ENCODE measurements at regions not wholly inside any gene's neighbourhood (a gene's known extent, or its start where the extent isn't known, plus 50 kb on each side); places are given as distances from the start of the nearest gene placed in this dataset.

DNA sequence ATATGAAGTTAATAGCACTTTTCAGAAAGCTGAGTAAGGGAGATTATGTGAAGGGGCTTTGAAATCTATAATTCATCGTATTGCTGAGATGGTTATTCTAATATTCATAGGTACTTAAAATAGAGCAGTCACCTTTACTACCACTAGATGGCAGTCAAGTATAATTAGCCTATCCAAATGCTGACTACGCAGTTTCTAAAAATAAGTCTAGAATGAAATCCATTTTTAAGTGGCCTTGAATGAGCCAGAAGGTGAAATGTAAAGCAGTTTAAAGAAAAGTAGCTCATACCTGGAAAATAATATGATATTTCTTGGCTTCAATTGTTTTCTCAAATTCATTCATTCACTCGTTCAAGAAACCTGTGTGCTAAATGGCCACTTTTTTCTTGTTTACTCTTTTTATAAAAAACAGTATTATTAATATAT lies 1277.1 kb downstream of the GATA3 start:
- Histone ChIP-seq H3K56ac (ENCODE audit: extremely low read depth, insufficient read depth, low read length) (no peak overlapping the region), H4K20me1 (ENCODE audit: insufficient read depth, low read length) (no peaks in the 10 kb centered on the region), H2BK120ac (ENCODE audit: low read depth, low read length) (no peak overlapping the region), H2AK9ac (replicated peaks; ENCODE audit: low read depth, low read length, poor library complexity) (no peak overlapping the region), H2BK5ac (ENCODE audit: low read depth, low read length, poor library complexity, severe bottlenecking) (no peak overlapping the region), H3K14ac (replicated peaks; ENCODE audit: low read depth, low read length) (no peak overlapping the region), H2AFZ (replicated peaks; ENCODE audit: low read length, poor library complexity) (no peak overlapping the region), H3K9me3 (ENCODE audit: control insufficient read depth, insufficient read depth, low read length) (no peaks in the 10 kb centered on the region), H3K18ac (ENCODE audit: low read depth, low read length) (no peak overlapping the region), H3K4me2 (ENCODE audit: low read depth, low read length) (no peak overlapping the region), H3K27me3 (ENCODE audit: control insufficient read depth, insufficient read depth, low read length) (no peaks in the 10 kb centered on the region; the same call in 1 of the 2 replicates), H3K4me1 (ENCODE audit: control insufficient read depth, insufficient read depth, low read length) (no peaks in the 10 kb centered on the region), H4K8ac (ENCODE audit: low read depth in 2 of 2, low read length in 2 of 2) (no peak overlapping the region), H3K27ac (ENCODE audit: insufficient read depth, low read length) (no peak overlapping the region), H2BK15ac (ENCODE audit: low read depth, low read length) (no peak overlapping the region), H3K23ac (ENCODE audit: low read depth, low read length) (no peak overlapping the region), H2BK20ac (ENCODE audit: low read depth, low read length) (no peak overlapping the region), H4K91ac (ENCODE audit: insufficient read depth, low read depth, low read length) (no peak overlapping the region), H4K5ac (ENCODE audit: low read depth, low read length) (no peak overlapping the region), H3K4me3 (ENCODE audit: insufficient read depth, low read depth, low read length) (no peak overlapping the region), H3K9me1 (ENCODE audit: insufficient read depth, low read length) (no peaks in the 10 kb centered on the region), H3K4ac (ENCODE audit: low read depth, low read length) (no peak overlapping the region), H3K36me3 (ENCODE audit: control insufficient read depth, insufficient read depth, low read length) (no peaks in the 10 kb centered on the region), H3K79me1 (ENCODE audit: low read depth in 1 of 2, low read length in 2 of 2) (no peaks in the 10 kb centered on the region), H2AK5ac (ENCODE audit: low read depth, low read length) (no peak overlapping the region), H3K9ac (ENCODE audit: low read depth, low read length) (no peak overlapping the region)
- BruUV-seq (replicated peaks), result no TSS peak
- DNase-seq, result peak; percentile 65
- ChIA-PET POLR2A (ENCODE audit: unreplicated experiment) (no interaction called here), CTCF (interaction anchor here (1.5 to 2.2 kb wide), 2 partner anchors 11 to 1726 kb away, joined by 3 to 10 read pairs; no protein-coding TSS in a partner anchor)
- peak; percentile 77 for ATAC-seq (ENCODE audit: low read depth)
- WGBS, 2 experiments (ENCODE audit: extremely low coverage in 2 of 2, insufficient read length in 1 of 2), result no CpG with 5 or more reads among the region's 3 CpGs
- intact Hi-C loops (cut with micrococcal nuclease), result loop anchor here (1.0 kb wide), 1 partner anchor 1939 kb away; no protein-coding TSS in a partner anchor
- dilution Hi-C loops (cut with HindIII; ENCODE audit: low sequenced_read_pairs, unreplicated experiment), result no loop called here
- in situ Hi-C loops (cut with MboI; ENCODE audit: low sequenced_read_pairs), result loop anchor here (10.0 to 25.0 kb wide), 3 partner anchors 1356 to 1943 kb away; no protein-coding TSS in a partner anchor
- peak; percentile 100 for TF ChIP-seq MAFK (IDR thresholded peaks at IDR 0.05; ENCODE audit: low read depth, low read length)
- no peak for TF ChIP-seq RFX5 (IDR thresholded peaks at IDR 0.05; ENCODE audit: low read depth, low read length)
- TF ChIP-seq SMC3 (IDR thresholded peaks at IDR 0.05; ENCODE audit: low read depth, low read length), result peak; percentile 65
- TF ChIP-seq, protein P1, sequence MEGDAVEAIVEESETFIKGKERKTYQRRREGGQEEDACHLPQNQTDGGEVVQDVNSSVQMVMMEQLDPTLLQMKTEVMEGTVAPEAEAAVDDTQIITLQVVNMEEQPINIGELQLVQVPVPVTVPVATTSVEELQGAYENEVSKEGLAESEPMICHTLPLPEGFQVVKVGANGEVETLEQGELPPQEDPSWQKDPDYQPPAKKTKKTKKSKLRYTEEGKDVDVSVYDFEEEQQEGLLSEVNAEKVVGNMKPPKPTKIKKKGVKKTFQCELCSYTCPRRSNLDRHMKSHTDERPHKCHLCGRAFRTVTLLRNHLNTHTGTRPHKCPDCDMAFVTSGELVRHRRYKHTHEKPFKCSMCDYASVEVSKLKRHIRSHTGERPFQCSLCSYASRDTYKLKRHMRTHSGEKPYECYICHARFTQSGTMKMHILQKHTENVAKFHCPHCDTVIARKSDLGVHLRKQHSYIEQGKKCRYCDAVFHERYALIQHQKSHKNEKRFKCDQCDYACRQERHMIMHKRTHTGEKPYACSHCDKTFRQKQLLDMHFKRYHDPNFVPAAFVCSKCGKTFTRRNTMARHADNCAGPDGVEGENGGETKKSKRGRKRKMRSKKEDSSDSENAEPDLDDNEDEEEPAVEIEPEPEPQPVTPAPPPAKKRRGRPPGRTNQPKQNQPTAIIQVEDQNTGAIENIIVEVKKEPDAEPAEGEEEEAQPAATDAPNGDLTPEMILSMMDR (conservative IDR thresholded peaks at IDR 0.05; ENCODE audit: low read depth, low read length), result peak; percentile 92
- TF ChIP-seq RAD21 (IDR thresholded peaks at IDR 0.05; ENCODE audit: low read length), result peak; percentile 80

Data from IMR-90 (cell line).